Endodermal cell (in vitro differentiated cells): ENCODE measurements at regions not wholly inside any gene's neighbourhood (a gene's known extent, or its start where the extent isn't known, plus 50 kb on each side); places are given as distances from the start of the nearest gene placed in this dataset.

Experiments
- DNase-seq: peaks from one replicate; pipeline ENCODE4 v3.0.0-alpha.2; 2017
- H3K27ac ChIP-seq: 2 replicates; pipeline ENCODE4 v1.5.1; 2013; ENCODE audit warnings: mild to moderate bottlenecking, low read depth, low read length, moderate library complexity
- H3K27me3 ChIP-seq: 2 replicates; pipeline ENCODE4 v1.6.1; 2013; ENCODE audit warnings: mild to moderate bottlenecking, low read length, moderate library complexity; ENCODE audit not compliant: insufficient read depth, control insufficient read depth, poor library complexity, severe bottlenecking
- H3K36me3 ChIP-seq: 2 replicates; pipeline ENCODE4 v1.7.0; 2013; ENCODE audit warnings: mild to moderate bottlenecking, low read length, moderate library complexity; ENCODE audit not compliant: control insufficient read depth, insufficient read depth
- H3K4me1 ChIP-seq: one replicate; pipeline ENCODE4 v1.7.0; 2013; ENCODE audit warnings: low read length; ENCODE audit not compliant: control insufficient read depth, insufficient read depth
- H3K4me3 ChIP-seq: 2 replicates; pipeline ENCODE4 v1.5.1; 2013; ENCODE audit warnings: mild to moderate bottlenecking, low read length, moderate library complexity
- H3K9ac ChIP-seq: 2 replicates; pipeline ENCODE4 v1.6.1; 2013; ENCODE audit warnings: mild to moderate bottlenecking, low read length, moderate library complexity; ENCODE audit not compliant: poor library complexity, severe bottlenecking; ENCODE audit errors: extremely low read depth
- H3K9me3 ChIP-seq: 2 replicates; pipeline ENCODE4 v1.6.1; 2013; ENCODE audit warnings: mild to moderate bottlenecking, low read length, moderate library complexity; ENCODE audit not compliant: control insufficient read depth
- H3K27ac Mint-ChIP-seq: 2 replicates; pipeline ENCODE4 v1.8.0; 2020; ENCODE audit warnings: mixed read lengths
- H3K27me3 Mint-ChIP-seq: 2 replicates; pipeline ENCODE4 v1.8.0; 2021; ENCODE audit warnings: mild to moderate bottlenecking, mixed read lengths; ENCODE audit not compliant: insufficient read depth
- H3K36me3 Mint-ChIP-seq: 2 replicates; pipeline ENCODE4 v1.8.0; 2020; ENCODE audit warnings: low read depth, mixed read lengths
- H3K4me1 Mint-ChIP-seq: 2 replicates; pipeline ENCODE4 v1.8.0; 2020; ENCODE audit warnings: mixed read lengths
- H3K4me3 Mint-ChIP-seq: 2 replicates; pipeline ENCODE4 v1.8.0; 2020; ENCODE audit warnings: mild to moderate bottlenecking, moderate library complexity, mixed read lengths
- H3K9me3 Mint-ChIP-seq: 2 replicates; pipeline ENCODE4 v1.8.0; 2020; ENCODE audit warnings: mild to moderate bottlenecking, mixed read lengths
- CTCF ChIP-seq: fragments of 200-600 bp; sonication (generic); conservative IDR thresholded peaks from 2 replicates; pipeline ENCODE4 v1.5.0; 2021; ENCODE audit warnings: antibody characterized with exemption, mild to moderate bottlenecking
- WGBS, 2 experiments: methylation state at CpG; one replicate each; pipeline versions ENCODE4 v1.1.5 to v1.1.7; 2013; ENCODE audit warnings: missing lambda C conversion rate in 2 of 2, mixed read lengths in 1 of 2; ENCODE audit not compliant: insufficient coverage in 1 of 2, insufficient read length in 1 of 2; 5-methylcytosine and 5-hydroxymethylcytosine counted together

- DNase-seq, result peak; percentile 57
- Mint-ChIP-seq H3K4me3 (no peak overlapping the region), H3K27me3 (no peaks in the 10 kb centered on the region), H3K4me1 (peaks cover 7% of the 10 kb centered on the region), H3K27ac (peak overlapping the region; percentile 22), H3K36me3 (no peaks in the 10 kb centered on the region), H3K9me3 (no peaks in the 10 kb centered on the region)
- peaks cover 14% of the 10 kb centered on the region for H3K4me1 ChIP-seq
- no peaks in the 10 kb centered on the region for H3K9me3 ChIP-seq
- H3K27me3 ChIP-seq, result no peaks in the 10 kb centered on the region
- H3K27ac ChIP-seq, result no peak overlapping the region
- no peaks in the 10 kb centered on the region for H3K36me3 ChIP-seq
- no peak for TF ChIP-seq CTCF
- no peak overlapping the region for H3K4me3 ChIP-seq
- 33 to 50% methylated on average over 1 of the region's 1 CpG for WGBS, 2 experiments
- no peak overlapping the region for H3K9ac ChIP-seq
Measured at GRCh38 chr4:133865612-133866327, 335.8 kb downstream of the PABPC4L start.

- Histone ChIP-seq H3K36me3 (no peaks in the 10 kb centered on the region), H3K4me3 (no peak overlapping the region), H3K27ac (no peak overlapping the region), H3K9me3 (no peaks in the 10 kb centered on the region), H3K9ac (no peak overlapping the region), H3K4me1 (peaks cover 14% of the 10 kb centered on the region), H3K27me3 (no peaks in the 10 kb centered on the region)
- WGBS, 2 experiments, result 89% methylated on average over 3 of the region's 3 CpGs; no CpG with 5 or more reads in 1 of the 2 experiments
- DNase-seq, result no peak
- H3K36me3 Mint-ChIP-seq, result no peaks in the 10 kb centered on the region
- no peak for TF ChIP-seq CTCF
- H3K27ac Mint-ChIP-seq, result no peak overlapping the region
- H3K4me3 Mint-ChIP-seq, result no peak overlapping the region
- no peaks in the 10 kb centered on the region for H3K9me3 Mint-ChIP-seq
- peaks cover 7% of the 10 kb centered on the region for H3K4me1 Mint-ChIP-seq
- H3K27me3 Mint-ChIP-seq, result no peaks in the 10 kb centered on the region
Measured at GRCh38 chr4:133863153-133863552, 338.4 kb downstream of the PABPC4L start.

DNA sequence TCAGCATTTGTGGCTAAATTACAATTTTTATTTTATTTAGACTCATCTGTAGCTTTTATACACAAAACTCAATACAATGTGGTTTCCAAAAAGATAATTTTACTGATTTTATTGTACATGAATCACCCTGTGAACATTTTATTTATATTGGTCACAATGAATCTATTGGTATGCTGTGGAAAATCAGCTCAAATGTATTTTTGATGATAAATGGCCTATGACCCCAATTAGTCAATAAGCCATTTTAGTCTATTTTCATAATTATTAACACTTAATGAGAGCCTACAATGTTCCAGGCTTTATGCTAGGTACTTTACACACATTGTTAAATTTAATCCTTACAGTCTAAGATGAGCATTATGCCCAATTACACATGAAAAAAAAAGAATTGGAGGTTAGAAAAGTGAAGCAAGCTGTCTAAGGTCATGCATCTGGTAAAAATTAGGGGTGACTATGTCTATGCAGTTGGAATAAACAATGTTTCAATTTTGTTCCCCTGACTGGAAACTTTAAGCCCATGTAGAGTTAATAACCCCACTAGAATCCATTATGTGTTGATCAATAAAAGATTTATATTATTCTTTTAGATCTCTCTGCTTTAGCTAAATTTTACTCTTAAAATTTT, 344.7 kb downstream of the PABPC4L start:
- Mint-ChIP-seq H3K9me3 (no peaks in the 10 kb centered on the region), H3K36me3 (no peaks in the 10 kb centered on the region), H3K27ac (no peak overlapping the region), H3K4me3 (no peak overlapping the region), H3K4me1 (no peaks in the 10 kb centered on the region), H3K27me3 (no peaks in the 10 kb centered on the region)
- Histone ChIP-seq H3K27ac (no peak overlapping the region), H3K9me3 (no peaks in the 10 kb centered on the region), H3K9ac (no peak overlapping the region), H3K4me3 (no peak overlapping the region), H3K27me3 (no peaks in the 10 kb centered on the region), H3K4me1 (no peaks in the 10 kb centered on the region), H3K36me3 (no peaks in the 10 kb centered on the region)
- no peak for DNase-seq
- no peak for TF ChIP-seq CTCF
